ENCODE measurements at regions not wholly inside any gene's neighbourhood (a gene's known extent, or its start where the extent isn't known, plus 50 kb on each side); places are given as distances from the start of the nearest gene placed in this dataset.

GRCh38 chr12:126727218-126728075 is 1539.5 kb upstream of the TMEM132C start:
- H3K4me3 ChIP-seq = no peak overlapping the region
- H3K4me1 ChIP-seq (replicated peaks in 1 of 2) = no peaks in the 10 kb centered on the region
- WGBS, 4 donors = 5 to 8% (median 7%) methylated on average over 12 to 44 of the region's 44 CpGs
- no peaks in the 10 kb centered on the region for H3K36me3 ChIP-seq (replicated peaks in 1 of 2)
- DNase-seq = no peak
- no peak overlapping the region for H3K27ac ChIP-seq
- H3K27me3 ChIP-seq = peaks cover 21% of the 10 kb centered on the region
- no peaks in the 10 kb centered on the region for H3K9me3 ChIP-seq (replicated peaks in 1 of 3)
- intact Hi-C loops (cut with DNase I) = no loop called here
- TF ChIP-seq CTCF (IDR thresholded peaks at IDR 0.05) (no peak), POLR2A (IDR thresholded peaks at IDR 0.05) (no peak)

- intact Hi-C loops (cut with DNase I) = no loop called here
- 60 to 78% (median 67%) methylated on average over 5 of the region's 5 CpGs for WGBS, 4 donors
- no peaks in the 10 kb centered on the region for H3K36me3 ChIP-seq (replicated peaks in 1 of 2)
Measured at GRCh38 chr12:126734296-126734695, 1532.7 kb upstream of the TMEM132C start.

GRCh38 chr12:126734710-126735109 is 1532.3 kb upstream of the TMEM132C start:
- H3K9me3 ChIP-seq (replicated peaks in 1 of 3) = no peaks in the 10 kb centered on the region
- no peaks in the 10 kb centered on the region for H3K36me3 ChIP-seq (replicated peaks in 1 of 2)
- H3K4me1 ChIP-seq (replicated peaks in 1 of 2) = no peaks in the 10 kb centered on the region
- DNase-seq = no peak
- TF ChIP-seq POLR2A (IDR thresholded peaks at IDR 0.05) = no peak
- TF ChIP-seq CTCF (IDR thresholded peaks at IDR 0.05) = no peak
- no peaks in the 10 kb centered on the region for H3K27me3 ChIP-seq
- 75 to 84% (median 79%) methylated on average over 8 of the region's 8 CpGs for WGBS, 4 donors
- no peak overlapping the region for H3K27ac ChIP-seq
- no peak overlapping the region for H3K4me3 ChIP-seq
- intact Hi-C loops (cut with DNase I) = no loop called here

More at GRCh38 chr12:126734296-126734695, 1532.7 kb upstream of the TMEM132C start:
- Histone ChIP-seq H3K4me3 (no peak overlapping the region), H3K9me3 (replicated peaks in 1 of 3) (no peaks in the 10 kb centered on the region), H3K4me1 (replicated peaks in 1 of 2) (no peaks in the 10 kb centered on the region), H3K27ac (no peak overlapping the region), H3K27me3 (no peaks in the 10 kb centered on the region)
- TF ChIP-seq POLR2A (IDR thresholded peaks at IDR 0.05) (no peak), CTCF (IDR thresholded peaks at IDR 0.05) (no peak)
- DNase-seq = no peak

GRCh38 chr12:126741536-126742240 is 1525.3 kb upstream of the TMEM132C start:
- H3K36me3 ChIP-seq (replicated peaks in 1 of 2) = no peaks in the 10 kb centered on the region
- H3K27ac ChIP-seq = no peak overlapping the region
- H3K9me3 ChIP-seq (replicated peaks in 1 of 3) = no peaks in the 10 kb centered on the region
- H3K27me3 ChIP-seq = no peaks in the 10 kb centered on the region
- TF ChIP-seq CTCF (IDR thresholded peaks at IDR 0.05) (no peak), POLR2A (IDR thresholded peaks at IDR 0.05) (no peak)
- WGBS, 4 donors = 77 to 84% (median 81%) methylated on average over 12 of the region's 12 CpGs
- DNase-seq = no peak
- intact Hi-C loops (cut with DNase I) = loop anchor here in 1 of 2 donors (10.0 kb wide), 1 partner anchor 1557 kb away; the partner anchor contains the start of gene TMEM132B
- no peaks in the 10 kb centered on the region for H3K4me1 ChIP-seq (replicated peaks in 1 of 2)
- no peak overlapping the region for H3K4me3 ChIP-seq

Data from adrenal gland (tissue), 9 donors.